NCI-H1930 (cell line): ENCODE measurements at regions not wholly inside any gene's neighbourhood (a gene's known extent, or its start where the extent isn't known, plus 50 kb on each side); places are given as distances from the start of the nearest gene placed in this dataset.
"Not testable (repeated sequence)": the region's sequence is repeated elsewhere in the genome, so short reads cannot be mapped to it uniquely, and the experiment has no call there.

ENCODE experiments used
- DNase-seq, 2 experiments: peaks; one replicate each; lab custom pipeline; 2025; lab: John Stamatoyannopoulos, UW

GRCh38 chr3:181267312-181267711, 277.8 kb upstream of the DNAJC19 start:
- DNase-seq: no peak

- no peak for DNase-seq
These were observed 276.3 kb upstream of the DNAJC19 start for GRCh38 chr3:181265750-181266333.

GRCh38 chr3:181264486-181264885, 274.9 kb upstream of the DNAJC19 start:
- no peak for DNase-seq

GRCh38 chr3:181253796-181254195, 264.3 kb upstream of the DNAJC19 start:
- DNase-seq: no peak

- peak; percentile 88 to 92 for DNase-seq
These were observed 263.1 kb upstream of the DNAJC19 start for GRCh38 chr3:181252631-181253030.

GRCh38 chr3:181250714-181251113, 261.2 kb upstream of the DNAJC19 start:
- DNase-seq: no peak

- no peak for DNase-seq
These were observed 249.9 kb upstream of the DNAJC19 start for GRCh38 chr3:181239441-181239840.

GRCh38 chr3:181230258-181230657, 240.7 kb upstream of the DNAJC19 start:
- DNase-seq: no peak

- DNase-seq: no peak
These were observed 223.8 kb upstream of the DNAJC19 start for GRCh38 chr3:181213347-181213746.

- no peak for DNase-seq
These were observed 222.7 kb upstream of the DNAJC19 start for GRCh38 chr3:181212271-181212670.

- peak in 1 of 2 experiments; percentile 12 for DNase-seq
These were observed 220.7 kb upstream of the DNAJC19 start for GRCh38 chr3:181210275-181210674.

- DNase-seq: no peak
These were observed 200.0 kb upstream of the DNAJC19 start for GRCh38 chr3:181189556-181189955.

- no peak for DNase-seq
These were observed 194.2 kb upstream of the DNAJC19 start for GRCh38 chr3:181183764-181184163.

GRCh38 chr3:181183057-181183456, 193.5 kb upstream of the DNAJC19 start:
- DNase-seq: not testable (repeated sequence)

GRCh38 chr3:181178991-181179390, 189.5 kb upstream of the DNAJC19 start:
- no peak for DNase-seq

- DNase-seq: no peak
These were observed 187.1 kb upstream of the DNAJC19 start for GRCh38 chr3:181176601-181177000.

- peak; percentile 75 to 96 for DNase-seq
These were observed 185.2 kb upstream of the DNAJC19 start for GRCh38 chr3:181174676-181175233.

- DNase-seq: no peak
These were observed 184.5 kb upstream of the DNAJC19 start for GRCh38 chr3:181174022-181174421.

GRCh38 chr3:181173227-181173626, 183.7 kb upstream of the DNAJC19 start:
- no peak for DNase-seq

- DNase-seq: no peak
These were observed 145.3 kb upstream of the DNAJC19 start for GRCh38 chr3:181134873-181135272.

GRCh38 chr3:181133832-181134231, 144.3 kb upstream of the DNAJC19 start:
- DNase-seq: no peak

- DNase-seq: no peak
These were observed 116.1 kb upstream of the DNAJC19 start for GRCh38 chr3:181105646-181106045.

GRCh38 chr3:181103605-181104004, 114.1 kb upstream of the DNAJC19 start:
- peak; percentile 10 to 27 for DNase-seq

- no peak for DNase-seq
These were observed 96.5 kb upstream of the DNAJC19 start for GRCh38 chr3:181086011-181086410.
